ENCODE measurements at regions not wholly inside any gene's neighbourhood (a gene's known extent, or its start where the extent isn't known, plus 50 kb on each side); places are given as distances from the start of the nearest gene placed in this dataset.
A peak's percentile ranks its signal among the peaks of the same experiment; 100 is the strongest.
"Not testable (repeated sequence)": the region's sequence is repeated elsewhere in the genome, so short reads cannot be mapped to it uniquely, and the experiment has no call there.

DNA sequence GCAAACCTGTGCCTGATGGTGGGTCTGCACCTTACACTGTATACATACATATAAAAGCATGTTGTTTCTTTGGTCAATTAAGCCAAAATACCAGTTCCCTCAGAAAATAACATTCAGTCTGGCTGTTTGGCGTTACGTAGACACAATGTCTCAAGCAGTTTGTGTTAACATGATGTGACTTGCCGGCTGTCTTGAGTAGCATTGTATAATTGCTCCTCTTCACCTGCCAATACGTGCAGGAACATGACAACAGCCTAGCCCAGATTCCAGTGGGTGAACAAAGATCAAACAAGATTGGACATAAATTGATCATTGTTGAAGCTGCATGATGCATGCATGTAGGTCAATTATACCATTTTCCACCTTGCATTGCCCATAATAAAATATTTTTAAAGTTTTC lies 102.3 kb downstream of the F11 start:
- in situ Hi-C loops (cut with MboI; ENCODE audit: low pct_unique_long_range_greater_than_20kb, low sequenced_read_pairs): no loop called here
- no peak for DNase-seq

GRCh38 chr4:186366326-186366725 lies 100.3 kb downstream of the F11 start:
- DNase-seq: no peak
- in situ Hi-C loops (cut with MboI; ENCODE audit: low pct_unique_long_range_greater_than_20kb, low sequenced_read_pairs): no loop called here

DNA sequence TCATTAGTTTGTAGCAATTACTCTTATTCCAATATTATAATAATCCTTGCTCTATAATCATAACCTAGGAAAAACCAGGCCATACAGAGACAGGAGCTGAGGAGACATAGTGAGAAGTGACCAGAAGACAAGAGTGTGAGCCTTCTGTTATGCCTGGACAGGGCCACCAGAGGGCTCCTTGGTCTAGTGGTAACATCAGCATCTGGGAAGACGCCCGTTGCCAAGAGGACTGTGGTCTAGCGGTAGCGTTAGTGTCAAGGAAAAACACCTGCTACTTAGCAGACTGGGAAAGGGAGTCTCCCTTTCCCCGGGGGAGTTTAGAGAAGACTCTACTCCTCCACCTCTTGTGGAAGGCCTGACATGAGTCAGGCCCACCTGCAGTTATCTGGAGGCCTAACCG lies 97.0 kb downstream of the F11 start:
- in situ Hi-C loops (cut with MboI; ENCODE audit: low pct_unique_long_range_greater_than_20kb, low sequenced_read_pairs): not testable (repeated sequence)
- peak; percentile 34 for DNase-seq

DNA sequence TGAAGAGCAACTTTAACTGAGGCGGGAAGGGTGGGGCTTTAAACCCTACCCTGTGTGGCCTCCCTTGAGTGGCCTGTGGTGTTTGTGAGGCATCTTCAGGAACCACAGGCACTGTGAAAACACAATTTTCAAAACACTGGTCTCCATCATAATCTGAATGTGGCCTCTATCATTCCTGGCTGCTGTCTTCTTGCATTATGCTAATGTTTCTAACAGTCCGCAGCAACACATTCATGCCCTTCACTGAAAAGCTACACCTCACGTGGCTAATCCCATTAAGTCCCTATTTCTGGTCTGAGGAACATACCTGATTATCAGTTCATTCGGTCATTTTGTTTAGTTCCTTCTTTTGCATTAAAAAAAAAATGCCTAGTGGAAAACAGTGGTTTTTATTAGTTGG lies 94.6 kb downstream of the F11 start:
- DNase-seq: no peak
- in situ Hi-C loops (cut with MboI; ENCODE audit: low pct_unique_long_range_greater_than_20kb, low sequenced_read_pairs): no loop called here

- in situ Hi-C loops (cut with MboI; ENCODE audit: low pct_unique_long_range_greater_than_20kb, low sequenced_read_pairs): no loop called here
- DNase-seq: no peak
Measured at GRCh38 chr4:186351668-186352194, 85.7 kb downstream of the F11 start.

GRCh38 chr4:186348433-186348832 lies 82.4 kb downstream of the F11 start:
- DNase-seq: no peak
- in situ Hi-C loops (cut with MboI; ENCODE audit: low pct_unique_long_range_greater_than_20kb, low sequenced_read_pairs): no loop called here

GRCh38 chr4:186347743-186348142 lies 81.8 kb downstream of the F11 start:
- no peak for DNase-seq
- in situ Hi-C loops (cut with MboI; ENCODE audit: low pct_unique_long_range_greater_than_20kb, low sequenced_read_pairs): no loop called here

- in situ Hi-C loops (cut with MboI; ENCODE audit: low pct_unique_long_range_greater_than_20kb, low sequenced_read_pairs): no loop called here
- no peak for DNase-seq
Measured at GRCh38 chr4:186345184-186345583, 79.2 kb downstream of the F11 start.

- in situ Hi-C loops (cut with MboI; ENCODE audit: low pct_unique_long_range_greater_than_20kb, low sequenced_read_pairs): no loop called here
- no peak for DNase-seq
Measured at GRCh38 chr4:186342582-186342981, 76.6 kb downstream of the F11 start.

DNA sequence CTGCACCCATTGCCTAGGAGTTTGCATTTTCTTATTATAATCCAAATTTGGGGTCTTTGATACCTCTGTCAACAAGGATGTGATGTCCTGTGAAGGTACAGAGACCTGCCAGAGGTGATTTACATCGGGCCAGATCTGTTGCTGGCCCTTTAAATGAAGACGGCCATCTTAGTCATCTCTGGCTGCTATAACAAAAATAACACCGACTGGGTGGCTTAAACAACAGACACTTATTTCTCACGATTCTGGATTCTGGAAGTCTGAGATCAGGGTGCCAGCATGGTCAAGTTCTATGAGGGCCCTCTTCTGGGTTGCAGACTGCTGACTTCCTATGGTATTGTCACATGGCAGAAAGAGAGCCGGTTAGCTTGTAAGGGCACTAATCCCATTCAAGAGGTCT lies 75.7 kb downstream of the F11 start:
- in situ Hi-C loops (cut with MboI; ENCODE audit: low pct_unique_long_range_greater_than_20kb, low sequenced_read_pairs): no loop called here
- DNase-seq: no peak

Data from KBM-7 (cell line).